ENCODE measurements at regions not wholly inside any gene's neighbourhood (a gene's known extent, or its start where the extent isn't known, plus 50 kb on each side); places are given as distances from the start of the nearest gene placed in this dataset.

DNA sequence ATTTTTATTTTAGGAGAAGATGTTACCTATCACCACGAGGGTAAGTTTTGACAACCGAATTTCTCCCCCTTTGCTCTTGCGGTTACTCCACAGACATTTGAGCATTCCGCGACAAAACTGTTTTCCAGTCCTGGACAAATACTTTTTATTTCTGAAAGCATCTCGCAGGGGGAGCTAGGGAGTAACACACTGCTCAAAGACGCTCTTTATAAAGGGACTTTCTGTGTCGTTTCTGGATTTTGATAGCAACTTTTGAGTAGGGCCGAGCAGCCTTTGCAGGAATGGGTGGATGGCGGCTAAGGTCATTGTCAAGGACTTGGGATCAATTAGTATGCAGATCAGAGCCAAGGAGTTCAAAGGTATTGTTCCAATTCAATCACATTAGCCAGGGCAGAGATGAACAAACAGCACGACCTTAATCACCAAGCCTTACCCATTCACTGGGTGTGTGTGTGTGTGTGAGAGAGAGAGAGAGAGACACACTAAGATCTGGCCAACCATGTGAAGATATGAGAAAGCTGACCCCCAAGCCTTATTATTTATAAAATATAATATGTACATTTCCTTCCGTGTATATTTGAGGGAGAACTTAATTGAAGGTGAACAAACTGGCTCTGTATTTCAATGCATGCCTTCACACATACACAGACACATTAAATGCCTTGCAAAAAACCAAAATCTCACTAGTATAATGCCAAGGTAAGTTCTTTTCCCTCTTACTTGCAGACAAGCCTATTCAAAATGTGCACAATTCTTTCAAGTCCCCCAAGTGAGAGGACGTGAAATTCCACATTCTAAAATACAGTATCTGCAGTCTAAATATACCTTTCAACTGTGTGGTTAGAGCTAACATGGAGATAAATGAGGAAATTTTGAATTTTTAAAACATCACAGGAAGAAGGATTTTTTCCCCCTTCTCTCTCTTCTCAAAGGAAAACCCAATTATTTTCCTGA, 613.8 kb downstream of the VRK1 start:
- H3K27ac ChIP-seq: no peak overlapping the region
- no peak overlapping the region for H3K4me3 ChIP-seq
- TF ChIP-seq POLR2AphosphoS5 (IDR thresholded peaks at IDR 0.05): no peak
- no peak for TF ChIP-seq EP300 (IDR thresholded peaks at IDR 0.05)
- TF ChIP-seq POLR2A (IDR thresholded peaks at IDR 0.05): no peak
- TF ChIP-seq, protein P1, sequence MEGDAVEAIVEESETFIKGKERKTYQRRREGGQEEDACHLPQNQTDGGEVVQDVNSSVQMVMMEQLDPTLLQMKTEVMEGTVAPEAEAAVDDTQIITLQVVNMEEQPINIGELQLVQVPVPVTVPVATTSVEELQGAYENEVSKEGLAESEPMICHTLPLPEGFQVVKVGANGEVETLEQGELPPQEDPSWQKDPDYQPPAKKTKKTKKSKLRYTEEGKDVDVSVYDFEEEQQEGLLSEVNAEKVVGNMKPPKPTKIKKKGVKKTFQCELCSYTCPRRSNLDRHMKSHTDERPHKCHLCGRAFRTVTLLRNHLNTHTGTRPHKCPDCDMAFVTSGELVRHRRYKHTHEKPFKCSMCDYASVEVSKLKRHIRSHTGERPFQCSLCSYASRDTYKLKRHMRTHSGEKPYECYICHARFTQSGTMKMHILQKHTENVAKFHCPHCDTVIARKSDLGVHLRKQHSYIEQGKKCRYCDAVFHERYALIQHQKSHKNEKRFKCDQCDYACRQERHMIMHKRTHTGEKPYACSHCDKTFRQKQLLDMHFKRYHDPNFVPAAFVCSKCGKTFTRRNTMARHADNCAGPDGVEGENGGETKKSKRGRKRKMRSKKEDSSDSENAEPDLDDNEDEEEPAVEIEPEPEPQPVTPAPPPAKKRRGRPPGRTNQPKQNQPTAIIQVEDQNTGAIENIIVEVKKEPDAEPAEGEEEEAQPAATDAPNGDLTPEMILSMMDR (IDR thresholded peaks at IDR 0.05): no peak
- DNase-seq (ENCODE audit: low spot score in 2 of 2): no peak
- peaks cover 57% of the 10 kb centered on the region for H3K27me3 ChIP-seq
- H3K4me1 ChIP-seq: peaks cover 11% of the 10 kb centered on the region
- no peaks in the 10 kb centered on the region for H3K9me3 ChIP-seq
- 69% methylated on average over 13 of the region's 13 CpGs for WGBS
- H3K36me3 ChIP-seq: no peaks in the 10 kb centered on the region

DNA sequence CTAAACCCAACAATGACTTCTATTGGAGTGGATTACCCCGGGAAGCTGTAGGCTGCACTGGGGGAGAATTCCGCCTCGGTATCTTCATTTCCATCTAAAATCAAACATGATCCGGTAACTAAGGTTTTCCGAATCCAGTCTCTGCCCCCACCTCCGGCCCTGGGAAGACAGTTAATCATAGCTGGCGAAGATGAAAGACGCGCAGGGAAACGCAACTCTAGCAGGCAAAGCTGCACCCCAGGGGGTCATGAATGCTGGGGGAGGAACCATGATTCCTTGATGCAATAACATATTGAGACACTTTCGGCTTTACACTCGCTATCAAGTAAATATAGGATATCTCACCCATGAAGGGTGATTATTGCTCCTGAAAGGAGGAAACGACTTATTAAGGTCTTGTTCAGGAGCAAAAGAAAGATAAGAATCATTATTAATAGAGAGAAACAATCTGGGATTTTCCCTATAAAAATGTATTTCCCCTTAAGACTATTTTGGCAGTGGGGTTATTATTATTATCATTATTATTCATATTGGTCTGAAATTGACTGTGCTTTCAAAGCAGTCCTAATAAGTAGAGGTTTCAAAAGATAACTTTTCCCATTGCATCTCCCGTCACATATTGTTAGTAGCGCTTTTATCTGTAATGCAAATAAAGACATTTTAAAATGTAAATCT, 614.9 kb downstream of the VRK1 start:
- 66% methylated on average over 15 of the region's 15 CpGs for WGBS
- TF ChIP-seq POLR2A (IDR thresholded peaks at IDR 0.05) (no peak), EP300 (IDR thresholded peaks at IDR 0.05) (no peak), POLR2AphosphoS5 (IDR thresholded peaks at IDR 0.05) (no peak)
- TF ChIP-seq, protein P1 (IDR thresholded peaks at IDR 0.05): no peak
- Histone ChIP-seq H3K4me1 (peaks cover 11% of the 10 kb centered on the region), H3K27ac (no peak overlapping the region), H3K9me3 (no peaks in the 10 kb centered on the region), H3K4me3 (no peak overlapping the region), H3K27me3 (peaks cover 54% of the 10 kb centered on the region), H3K36me3 (no peaks in the 10 kb centered on the region)
- no peak for DNase-seq (ENCODE audit: low spot score in 2 of 2)

GRCh38 chr14:97413022-97413539, 615.9 kb downstream of the VRK1 start:
- 7% methylated on average over 19 of the region's 19 CpGs for WGBS
- Histone ChIP-seq H3K4me3 (peak overlapping the region; percentile 42), H3K27ac (no peak overlapping the region), H3K27me3 (peaks cover 50% of the 10 kb centered on the region), H3K36me3 (no peaks in the 10 kb centered on the region), H3K4me1 (peaks cover 11% of the 10 kb centered on the region), H3K9me3 (no peaks in the 10 kb centered on the region)
- DNase-seq (ENCODE audit: low spot score in 2 of 2): no peak
- no peak for TF ChIP-seq EP300 (IDR thresholded peaks at IDR 0.05)
- TF ChIP-seq, protein P1 (IDR thresholded peaks at IDR 0.05): no peak
- TF ChIP-seq POLR2AphosphoS5 (IDR thresholded peaks at IDR 0.05): no peak
- TF ChIP-seq POLR2A (IDR thresholded peaks at IDR 0.05): no peak

DNA sequence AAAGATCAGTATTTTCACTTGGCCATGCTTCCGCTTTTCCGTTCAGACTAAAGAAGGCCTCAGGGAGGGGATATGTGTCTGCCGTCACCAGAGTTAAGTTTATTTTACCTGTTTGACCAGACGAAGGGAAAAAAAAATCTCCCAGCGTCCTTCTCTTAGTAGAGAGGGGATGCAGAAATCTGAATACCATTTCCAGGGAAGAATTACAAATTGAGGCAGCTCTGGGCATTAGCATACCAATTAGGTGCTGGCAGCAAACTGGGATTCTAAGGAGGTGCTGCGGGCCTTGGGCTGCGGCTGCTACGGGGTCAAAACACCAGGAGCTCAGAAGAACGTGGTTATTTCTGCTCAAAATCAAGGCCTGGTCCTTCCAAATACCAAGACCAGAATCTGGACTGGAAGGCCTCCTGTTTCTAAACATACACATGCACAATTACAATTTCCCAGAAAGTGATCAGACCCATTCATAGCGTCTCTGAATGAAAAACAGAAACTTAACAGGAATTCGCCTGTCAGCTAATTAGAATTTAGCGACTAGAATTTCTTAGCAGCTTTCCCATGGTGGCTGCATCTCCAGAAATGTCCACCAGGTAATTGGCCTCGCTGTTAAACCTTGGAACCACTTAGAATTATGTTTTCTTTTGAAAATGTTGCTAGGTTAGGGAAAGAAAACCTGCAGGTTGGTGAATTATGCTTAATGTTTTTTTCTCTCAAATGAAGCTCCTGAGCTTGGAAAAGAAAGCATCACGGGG, 617.0 kb downstream of the VRK1 start:
- DNase-seq (ENCODE audit: low spot score in 2 of 2): no peak
- no peaks in the 10 kb centered on the region for H3K36me3 ChIP-seq
- 75% methylated on average over 14 of the region's 14 CpGs for WGBS
- peaks cover 50% of the 10 kb centered on the region for H3K27me3 ChIP-seq
- no peak overlapping the region for H3K27ac ChIP-seq
- peaks cover 11% of the 10 kb centered on the region for H3K4me1 ChIP-seq
- H3K4me3 ChIP-seq: no peak overlapping the region
- H3K9me3 ChIP-seq: no peaks in the 10 kb centered on the region
- TF ChIP-seq, protein P1 (IDR thresholded peaks at IDR 0.05): no peak
- no peak for TF ChIP-seq EP300 (IDR thresholded peaks at IDR 0.05)
- TF ChIP-seq POLR2A (IDR thresholded peaks at IDR 0.05): no peak
- no peak for TF ChIP-seq POLR2AphosphoS5 (IDR thresholded peaks at IDR 0.05)

Data from suprapubic skin (tissue), 4 donors.